ENCODE measurements at regions not wholly inside any gene's neighbourhood (a gene's known extent, or its start where the extent isn't known, plus 50 kb on each side); places are given as distances from the start of the nearest gene placed in this dataset.

GRCh38 chr9:90024823-90025222, 420.0 kb downstream of the GADD45G start:
- TF ChIP-seq POLR2A (IDR thresholded peaks at IDR 0.05), result no peak
- TF ChIP-seq CTCF (IDR thresholded peaks at IDR 0.05), result no peak

Data from gastroesophageal sphincter (tissue), 3 donors.